Calu3 (cell line): ENCODE measurements at regions not wholly inside any gene's neighbourhood (a gene's known extent, or its start where the extent isn't known, plus 50 kb on each side); places are given as distances from the start of the nearest gene placed in this dataset.

Experiments used
- BruUV-seq: library from RNA; stranded (reverse); fragments of 400-500 nt; replicated peaks from 2 replicates; lab custom pipeline; 2021; lab: Mats Ljungman, UMichigan
- CTCF ChIA-PET: fragments of 300-600 bp; sonication (Branson Sonifier 250); formaldehyde crosslinking; loops from one replicate; lab custom pipeline; 2022; ENCODE audit warnings: antibody characterized with exemption; lab: Charles Lee
- DNase-seq: peaks from one replicate; pipeline ENCODE4 v3.0.0; 2022
- H3K27ac Mint-ChIP-seq: one replicate; pipeline ENCODE4 v1.8.0; 2022; ENCODE audit warnings: mixed read lengths; ENCODE audit not compliant: unreplicated experiment
- H3K27me3 Mint-ChIP-seq: one replicate; pipeline ENCODE4 v1.8.0; 2022; ENCODE audit warnings: mixed read lengths; ENCODE audit not compliant: unreplicated experiment
- H3K36me3 Mint-ChIP-seq: one replicate; pipeline ENCODE4 v1.8.0; 2022; ENCODE audit warnings: mild to moderate bottlenecking, moderate library complexity, mixed read lengths; ENCODE audit not compliant: insufficient read depth, unreplicated experiment
- H3K4me1 Mint-ChIP-seq: one replicate; pipeline ENCODE4 v1.8.0; 2022; ENCODE audit warnings: mild to moderate bottlenecking, low read depth, mixed read lengths; ENCODE audit not compliant: unreplicated experiment
- H3K4me3 Mint-ChIP-seq: one replicate; pipeline ENCODE4 v1.8.0; 2022; ENCODE audit warnings: mild to moderate bottlenecking, low read depth, moderate library complexity, mixed read lengths; ENCODE audit not compliant: unreplicated experiment
- H3K9me3 Mint-ChIP-seq: one replicate; pipeline ENCODE4 v1.8.0; 2022; ENCODE audit warnings: low read depth, mixed read lengths; ENCODE audit not compliant: unreplicated experiment
- intact Hi-C: fragments of 100-400 bp; cut with micrococcal nuclease; formaldehyde crosslinking; loops from one replicate; pipeline ENCODE4 v1.10.0; 2022; ENCODE audit not compliant: unreplicated experiment
- TF ChIP-seq, protein P1 (sequence below): fragments of 200-600 bp; IDR thresholded peaks from one replicate; pipeline ENCODE4 v1.8.0; 2022; ENCODE audit warnings: antibody characterized with exemption; ENCODE audit not compliant: unreplicated experiment

GRCh38 chr4:135552131-135552530 lies 1350.5 kb upstream of the PABPC4L start:
- Mint-ChIP-seq H3K27me3 (no peaks in the 10 kb centered on the region), H3K27ac (no peak overlapping the region), H3K9me3 (no peaks in the 10 kb centered on the region), H3K4me1 (no peaks in the 10 kb centered on the region), H3K36me3 (no peaks in the 10 kb centered on the region), H3K4me3 (no peak overlapping the region)
- CTCF ChIA-PET = no interaction called here
- TF ChIP-seq, protein P1, sequence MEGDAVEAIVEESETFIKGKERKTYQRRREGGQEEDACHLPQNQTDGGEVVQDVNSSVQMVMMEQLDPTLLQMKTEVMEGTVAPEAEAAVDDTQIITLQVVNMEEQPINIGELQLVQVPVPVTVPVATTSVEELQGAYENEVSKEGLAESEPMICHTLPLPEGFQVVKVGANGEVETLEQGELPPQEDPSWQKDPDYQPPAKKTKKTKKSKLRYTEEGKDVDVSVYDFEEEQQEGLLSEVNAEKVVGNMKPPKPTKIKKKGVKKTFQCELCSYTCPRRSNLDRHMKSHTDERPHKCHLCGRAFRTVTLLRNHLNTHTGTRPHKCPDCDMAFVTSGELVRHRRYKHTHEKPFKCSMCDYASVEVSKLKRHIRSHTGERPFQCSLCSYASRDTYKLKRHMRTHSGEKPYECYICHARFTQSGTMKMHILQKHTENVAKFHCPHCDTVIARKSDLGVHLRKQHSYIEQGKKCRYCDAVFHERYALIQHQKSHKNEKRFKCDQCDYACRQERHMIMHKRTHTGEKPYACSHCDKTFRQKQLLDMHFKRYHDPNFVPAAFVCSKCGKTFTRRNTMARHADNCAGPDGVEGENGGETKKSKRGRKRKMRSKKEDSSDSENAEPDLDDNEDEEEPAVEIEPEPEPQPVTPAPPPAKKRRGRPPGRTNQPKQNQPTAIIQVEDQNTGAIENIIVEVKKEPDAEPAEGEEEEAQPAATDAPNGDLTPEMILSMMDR = no peak
- intact Hi-C loops = no loop called here
- BruUV-seq = no TSS peak
- no peak for DNase-seq

DNA sequence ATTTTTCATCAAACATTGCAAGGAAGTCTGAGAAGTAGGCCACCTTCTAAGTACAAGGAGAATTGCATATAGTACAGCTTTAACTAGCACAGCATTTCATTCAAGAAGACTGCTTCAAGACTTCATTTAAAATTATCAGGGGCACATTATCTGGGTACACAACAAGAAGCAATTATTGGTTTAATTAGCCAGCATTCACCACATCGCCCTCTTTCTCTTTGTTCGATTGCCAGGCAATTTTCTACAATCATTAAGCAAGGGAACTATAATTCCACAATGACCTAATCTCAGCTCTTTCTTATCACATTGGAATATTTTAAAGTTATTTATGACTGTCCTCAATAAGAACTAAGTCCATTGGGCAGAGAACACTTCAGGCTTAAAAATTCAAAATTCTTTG lies 1347.1 kb upstream of the PABPC4L start:
- CTCF ChIA-PET = no interaction called here
- TF ChIP-seq, protein P1 = no peak
- Mint-ChIP-seq H3K27ac (no peak overlapping the region), H3K4me3 (no peak overlapping the region), H3K36me3 (no peaks in the 10 kb centered on the region), H3K27me3 (no peaks in the 10 kb centered on the region), H3K9me3 (no peaks in the 10 kb centered on the region), H3K4me1 (no peaks in the 10 kb centered on the region)
- no TSS peak for BruUV-seq
- DNase-seq = no peak
- intact Hi-C loops = no loop called here

- no peak for DNase-seq
- CTCF ChIA-PET = no interaction called here
- intact Hi-C loops = no loop called here
- no peaks in the 10 kb centered on the region for H3K9me3 Mint-ChIP-seq
- H3K4me1 Mint-ChIP-seq = no peaks in the 10 kb centered on the region
- no peaks in the 10 kb centered on the region for H3K27me3 Mint-ChIP-seq
- no peak overlapping the region for H3K4me3 Mint-ChIP-seq
- no peaks in the 10 kb centered on the region for H3K36me3 Mint-ChIP-seq
- H3K27ac Mint-ChIP-seq = no peak overlapping the region
- TF ChIP-seq, protein P1 = no peak
- BruUV-seq = no TSS peak
Observed at GRCh38 chr4:135545616-135546317, 1344.2 kb upstream of the PABPC4L start.

DNA sequence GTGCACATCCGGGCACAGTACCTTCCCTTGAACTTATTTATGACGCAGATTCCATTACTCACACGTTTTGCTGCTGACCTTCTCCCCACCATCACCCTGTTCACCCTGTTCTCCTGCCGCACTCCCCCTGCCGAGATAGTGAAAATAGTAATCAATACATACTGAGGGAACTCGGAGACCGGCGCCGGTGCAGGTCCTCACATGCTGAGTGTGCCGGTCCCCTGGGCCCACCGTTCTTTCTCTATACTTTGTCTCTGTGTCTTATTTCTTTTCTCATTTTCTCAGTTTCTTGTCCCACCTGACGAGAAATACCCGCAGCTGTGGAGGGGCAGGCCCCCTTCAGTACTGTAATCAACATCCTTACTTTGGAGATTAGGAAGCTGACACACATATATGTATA lies 1337.1 kb upstream of the PABPC4L start:
- BruUV-seq = no TSS peak
- DNase-seq = no peak
- Mint-ChIP-seq H3K27ac (no peak overlapping the region), H3K27me3 (no peaks in the 10 kb centered on the region), H3K4me1 (no peaks in the 10 kb centered on the region), H3K4me3 (no peak overlapping the region), H3K36me3 (no peaks in the 10 kb centered on the region), H3K9me3 (peaks cover 4% of the 10 kb centered on the region)
- intact Hi-C loops = no loop called here
- CTCF ChIA-PET = interaction anchor here (0.7 kb wide), 1 partner anchor 60 kb away, joined by 10 read pairs; no protein-coding TSS in a partner anchor
- TF ChIP-seq, protein P1 = no peak
